Ascending aorta (tissue), 2 donors: ENCODE measurements at regions not wholly inside any gene's neighbourhood (a gene's known extent, or its start where the extent isn't known, plus 50 kb on each side); places are given as distances from the start of the nearest gene placed in this dataset.
A peak's percentile ranks its signal among the peaks of the same experiment; 100 is the strongest.
"Not testable (repeated sequence)": the region's sequence is repeated elsewhere in the genome, so short reads cannot be mapped to it uniquely, and the experiment has no call there.

Source experiments
- DNase-seq, 2 donors: peaks; one replicate each; pipeline ENCODE4 v3.0.0-alpha.2; 2019; ENCODE audit warnings: low spot score in 2 of 2
- H3K27ac ChIP-seq, 2 donors: fragments of 200-600 bp; sonication (generic); one replicate each; pipeline ENCODE4 v1.5.1; 2016 to 2017; ENCODE audit warnings: mild to moderate bottlenecking in 1 of 2
- H3K27me3 ChIP-seq: fragments of 200-600 bp; sonication (generic); one replicate; pipeline ENCODE4 v1.5.1; 2017
- H3K36me3 ChIP-seq, 2 donors: fragments of 200-600 bp; sonication (generic); one replicate each; pipeline ENCODE4 v1.5.1; 2016
- H3K4me1 ChIP-seq, 2 donors: fragments of 200-600 bp; sonication (generic); one replicate each; pipeline ENCODE4 v1.5.1; 2016 to 2017; ENCODE audit warnings: mild to moderate bottlenecking in 1 of 2
- H3K4me3 ChIP-seq, 2 donors: fragments of 200-600 bp; sonication (generic); one replicate each; pipeline ENCODE4 v1.5.1; 2016 to 2017; ENCODE audit warnings: mild to moderate bottlenecking in 1 of 2
- H3K9me3 ChIP-seq, 2 donors: fragments of 200-600 bp; sonication (generic); one replicate each; pipeline ENCODE4 v1.5.1; 2016
- CTCF ChIP-seq, 3 experiments: fragments of 200-600 bp in 2 of 3; fragments of 450-650 bp in 1 of 3; sonication (generic) in 2 of 3; IDR thresholded peaks; one replicate each; pipeline ENCODE4 v1.5.1; 2016 to 2019; ENCODE audit warnings: antibody characterized with exemption in 3 of 3, mild to moderate bottlenecking in 1 of 3, moderate library complexity in 1 of 3
- intact Hi-C: fragments of 100-400 bp; cut with DNase I; formaldehyde crosslinking; loops from one replicate; pipeline ENCODE4 v1.15.1; 2023

DNA sequence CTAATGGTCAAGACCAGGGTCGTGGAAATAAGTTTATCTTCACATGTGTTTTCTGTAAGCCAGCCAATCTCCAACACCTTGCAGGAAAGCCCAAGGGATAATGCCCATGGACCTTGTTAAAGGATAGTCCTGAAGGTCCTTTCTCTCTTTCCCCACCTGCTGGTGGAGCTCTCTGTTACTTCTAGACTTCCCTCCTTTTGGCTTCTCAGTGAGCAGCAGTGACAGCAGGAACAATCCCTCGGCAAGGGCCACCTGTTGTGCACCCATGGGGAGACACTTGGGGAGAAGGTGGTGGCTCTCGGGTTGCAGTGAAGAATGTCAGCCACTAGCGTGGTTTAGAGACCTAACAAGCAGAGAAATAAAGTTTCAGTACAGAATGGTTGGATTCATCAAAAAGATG, 84.0 kb upstream of the OSBPL11 start:
- Histone ChIP-seq H3K27ac (no peak overlapping the region), H3K4me3 (no peak overlapping the region), H3K36me3 (no peaks in the 10 kb centered on the region), H3K9me3 (no peaks in the 10 kb centered on the region), H3K27me3 (no peaks in the 10 kb centered on the region), H3K4me1 (no peaks in the 10 kb centered on the region)
- no peak for DNase-seq
- intact Hi-C loops: no loop called here
- no peak for TF ChIP-seq CTCF (IDR thresholded peaks at IDR 0.05)

- no peaks in the 10 kb centered on the region for H3K36me3 ChIP-seq
- no peaks in the 10 kb centered on the region for H3K27me3 ChIP-seq
- H3K4me3 ChIP-seq: no peak overlapping the region
- DNase-seq: no peak
- no peak overlapping the region for H3K27ac ChIP-seq
- H3K4me1 ChIP-seq: no peaks in the 10 kb centered on the region
- H3K9me3 ChIP-seq: no peaks in the 10 kb centered on the region
- TF ChIP-seq CTCF (IDR thresholded peaks at IDR 0.05): no peak
- intact Hi-C loops: no loop called here
Observed at GRCh38 chr3:125681146-125681545, 85.8 kb upstream of the OSBPL11 start.

- H3K4me3 ChIP-seq, H3K4me1 ChIP-seq, H3K9me3 ChIP-seq, H3K36me3 ChIP-seq, H3K27me3 ChIP-seq, intact Hi-C loops, DNase-seq, H3K27ac ChIP-seq: not testable (repeated sequence)
Observed at GRCh38 chr3:125681906-125682305, 86.6 kb upstream of the OSBPL11 start.

- intact Hi-C loops, H3K27ac ChIP-seq, DNase-seq: not testable (repeated sequence)
Observed at GRCh38 chr3:125682610-125683009, 87.3 kb upstream of the OSBPL11 start.

GRCh38 chr3:125683067-125683829, 88.0 kb upstream of the OSBPL11 start:
- Histone ChIP-seq H3K27ac (no peak overlapping the region), H3K4me1 (no peaks in the 10 kb centered on the region), H3K9me3 (no peaks in the 10 kb centered on the region), H3K27me3 (no peaks in the 10 kb centered on the region), H3K36me3 (no peaks in the 10 kb centered on the region), H3K4me3 (no peak overlapping the region)
- intact Hi-C loops: no loop called here
- TF ChIP-seq CTCF (IDR thresholded peaks at IDR 0.05): no peak
- no peak for DNase-seq

More at GRCh38 chr3:125682610-125683009, 87.3 kb upstream of the OSBPL11 start:
- H3K27me3 ChIP-seq, H3K4me3 ChIP-seq, H3K9me3 ChIP-seq, H3K4me1 ChIP-seq, H3K36me3 ChIP-seq: not testable (repeated sequence)

GRCh38 chr3:125684199-125684598, 88.9 kb upstream of the OSBPL11 start:
- Histone ChIP-seq H3K4me3 (no peak overlapping the region), H3K36me3 (no peaks in the 10 kb centered on the region), H3K27ac (no peak overlapping the region), H3K9me3 (no peaks in the 10 kb centered on the region), H3K27me3 (no peaks in the 10 kb centered on the region), H3K4me1 (no peaks in the 10 kb centered on the region)
- no peak for DNase-seq
- intact Hi-C loops: no loop called here
- TF ChIP-seq CTCF (IDR thresholded peaks at IDR 0.05): peak in 1 of 3 experiments; percentile 14

DNA sequence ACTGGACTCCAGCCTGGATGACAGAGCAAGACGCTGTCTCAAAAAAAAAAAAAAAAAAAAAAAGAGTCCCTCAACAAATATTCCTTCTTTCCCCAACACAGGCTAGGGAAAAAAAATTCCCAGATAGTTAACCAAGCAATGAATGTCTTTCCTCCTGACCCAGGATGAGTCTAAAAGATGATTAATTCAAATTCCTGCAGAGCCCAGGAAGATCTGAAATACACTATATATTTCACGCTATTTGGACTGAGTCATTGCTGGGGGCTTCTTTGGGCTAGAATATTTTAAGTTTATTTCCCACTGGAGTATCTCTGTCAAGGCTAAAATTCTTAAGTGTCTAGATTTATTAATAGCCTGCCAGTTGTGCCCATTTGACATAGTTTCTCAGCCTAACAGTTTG, 90.4 kb upstream of the OSBPL11 start:
- H3K4me3 ChIP-seq, H3K27me3 ChIP-seq, H3K4me1 ChIP-seq, DNase-seq, H3K9me3 ChIP-seq, H3K36me3 ChIP-seq, H3K27ac ChIP-seq, intact Hi-C loops: not testable (repeated sequence)
